Astrocyte (in vitro differentiated cells and primary cell): ENCODE measurements at regions not wholly inside any gene's neighbourhood (a gene's known extent, or its start where the extent isn't known, plus 50 kb on each side); places are given as distances from the start of the nearest gene placed in this dataset.

ENCODE experiments used
- CTCF ChIP-seq: IDR thresholded peaks from 2 replicates; pipeline ENCODE4 v1.5.1; 2011; ENCODE audit warnings: low read depth, mild to moderate bottlenecking, inconsistent platforms, low read length, moderate library complexity; ENCODE audit not compliant: insufficient read depth
- EZH2 ChIP-seq: IDR thresholded peaks from 2 replicates; pipeline ENCODE4 v1.6.1; 2012; ENCODE audit warnings: mild to moderate bottlenecking, low read length, inconsistent platforms; ENCODE audit not compliant: insufficient read depth

GRCh38 chr9:115192835-115193525 lies 75.0 kb upstream of the TNC start:
- TF ChIP-seq CTCF: no peak
- no peak for TF ChIP-seq EZH2
